ENCODE measurements at regions not wholly inside any gene's neighbourhood (a gene's known extent, or its start where the extent isn't known, plus 50 kb on each side); places are given as distances from the start of the nearest gene placed in this dataset.
"Not testable (repeated sequence)": the region's sequence is repeated elsewhere in the genome, so short reads cannot be mapped to it uniquely, and the experiment has no call there.

- DNase-seq: peak in 1 of 2 experiments; percentile 31
Observed at GRCh38 chrX:66110112-66110511, 53.9 kb upstream of the HEPH start.

- DNase-seq: not testable (repeated sequence)
Observed at GRCh38 chrX:66107860-66108259, 56.2 kb upstream of the HEPH start.

- not testable (repeated sequence) for DNase-seq
Observed at GRCh38 chrX:66102398-66102797, 61.6 kb upstream of the HEPH start.

GRCh38 chrX:66098162-66098561 lies 58.3 kb upstream of the VSIG4 start:
- no peak for DNase-seq

- not testable (repeated sequence) for DNase-seq
Observed at GRCh38 chrX:66096987-66097386, 57.1 kb upstream of the VSIG4 start.

- not testable (repeated sequence) for DNase-seq
Observed at GRCh38 chrX:66090004-66090403, 50.1 kb upstream of the VSIG4 start.

Data from NCI-H524 (cell line).